GM12892 (cell line): ENCODE measurements at regions not wholly inside any gene's neighbourhood (a gene's known extent, or its start where the extent isn't known, plus 50 kb on each side); places are given as distances from the start of the nearest gene placed in this dataset.

Source experiments
- POLR2A ChIP-seq: IDR thresholded peaks from 2 replicates; pipeline ENCODE4 v1.6.1; 2011; ENCODE audit warnings: low read depth, low read length, control low read depth
- POLR2AphosphoS5 ChIP-seq: IDR thresholded peaks from 2 replicates; pipeline ENCODE4 v1.6.1; 2011; ENCODE audit warnings: low read depth, low read length, control low read depth

GRCh38 chr12:30862486-30862885, 64.1 kb upstream of the TSPAN11 start:
- TF ChIP-seq POLR2AphosphoS5: no peak
- TF ChIP-seq POLR2A: no peak
